Hepatocyte (in vitro differentiated cells): ENCODE measurements at regions not wholly inside any gene's neighbourhood (a gene's known extent, or its start where the extent isn't known, plus 50 kb on each side); places are given as distances from the start of the nearest gene placed in this dataset.

Experiments
- CTCF ChIP-seq: fragments of 200-600 bp; sonication (generic); IDR thresholded peaks from 2 replicates; pipeline ENCODE4 v1.5.1; 2016; ENCODE audit warnings: antibody characterized with exemption, mild to moderate bottlenecking; ENCODE audit not compliant: poor library complexity
- EZH2 ChIP-seq: fragments of 200-600 bp; sonication (generic); IDR thresholded peaks from 2 replicates; pipeline ENCODE4 v1.6.1; 2016; ENCODE audit warnings: antibody characterized with exemption, mild to moderate bottlenecking, borderline replicate concordance
- EZH2phosphoT487 ChIP-seq: fragments of 200-600 bp; sonication (generic); IDR thresholded peaks from one replicate; pipeline ENCODE4 v1.6.1; 2018; ENCODE audit warnings: antibody characterized with exemption, mild to moderate bottlenecking, low read depth, moderate library complexity; ENCODE audit not compliant: unreplicated experiment, severe bottlenecking

GRCh38 chr5:20522905-20523482 is 535.0 kb upstream of the CDH18 start:
- no peak for TF ChIP-seq EZH2
- no peak for TF ChIP-seq CTCF
- TF ChIP-seq EZH2phosphoT487, result no peak
